ENCODE measurements at regions not wholly inside any gene's neighbourhood (a gene's known extent, or its start where the extent isn't known, plus 50 kb on each side); places are given as distances from the start of the nearest gene placed in this dataset.

- Histone ChIP-seq H3K27ac (ENCODE audit: low read depth in 1 of 2, low read length in 2 of 2) (no peak overlapping the region), H3K9me3 (ENCODE audit: control insufficient read depth in 4 of 4, low read length in 3 of 4) (no peaks in the 10 kb centered on the region), H3K4me1 (ENCODE audit: control insufficient read depth in 4 of 4, insufficient read depth in 4 of 4, low read length in 3 of 4) (no peaks in the 10 kb centered on the region), H3K36me3 (ENCODE audit: control insufficient read depth in 4 of 4, insufficient read depth in 3 of 4, low read depth in 1 of 4, low read length in 3 of 4) (no peaks in the 10 kb centered on the region), H3K27me3 (ENCODE audit: control insufficient read depth in 4 of 4, insufficient read depth in 4 of 4, low read length in 3 of 4) (no peaks in the 10 kb centered on the region), H3K9ac (ENCODE audit: low read depth in 1 of 2, low read length in 2 of 2) (no peak overlapping the region), H3K4me3 (ENCODE audit: low read depth in 1 of 3, low read length in 3 of 3) (no peak overlapping the region)
- TF ChIP-seq SP1 (IDR thresholded peaks at IDR 0.05) (no peak), CTCF (IDR thresholded peaks at IDR 0.05; ENCODE audit: low read depth, low read length, missing input control) (no peak), JUND (IDR thresholded peaks at IDR 0.05) (no peak), HNF4G (IDR thresholded peaks at IDR 0.05) (no peak), GABPA (IDR thresholded peaks at IDR 0.05 in 1 of 2, conservative IDR thresholded peaks at IDR 0.05 in 1 of 2) (no peak), MAX (IDR thresholded peaks at IDR 0.05) (no peak), RAD21 (IDR thresholded peaks at IDR 0.05) (no peak), FOXA2 (IDR thresholded peaks at IDR 0.05) (no peak), YY1 (IDR thresholded peaks at IDR 0.05) (no peak), EGR1 (IDR thresholded peaks at IDR 0.05; ENCODE audit: low read depth in 2 of 2) (no peak), TAF1 (conservative IDR thresholded peaks at IDR 0.05) (no peak), HNF4A (conservative IDR thresholded peaks at IDR 0.05) (no peak), RXRA (IDR thresholded peaks at IDR 0.05) (no peak), FOXA1 (IDR thresholded peaks at IDR 0.05) (no peak), NR2F2 (IDR thresholded peaks at IDR 0.05) (no peak)
- TF ChIP-seq, protein P1, sequence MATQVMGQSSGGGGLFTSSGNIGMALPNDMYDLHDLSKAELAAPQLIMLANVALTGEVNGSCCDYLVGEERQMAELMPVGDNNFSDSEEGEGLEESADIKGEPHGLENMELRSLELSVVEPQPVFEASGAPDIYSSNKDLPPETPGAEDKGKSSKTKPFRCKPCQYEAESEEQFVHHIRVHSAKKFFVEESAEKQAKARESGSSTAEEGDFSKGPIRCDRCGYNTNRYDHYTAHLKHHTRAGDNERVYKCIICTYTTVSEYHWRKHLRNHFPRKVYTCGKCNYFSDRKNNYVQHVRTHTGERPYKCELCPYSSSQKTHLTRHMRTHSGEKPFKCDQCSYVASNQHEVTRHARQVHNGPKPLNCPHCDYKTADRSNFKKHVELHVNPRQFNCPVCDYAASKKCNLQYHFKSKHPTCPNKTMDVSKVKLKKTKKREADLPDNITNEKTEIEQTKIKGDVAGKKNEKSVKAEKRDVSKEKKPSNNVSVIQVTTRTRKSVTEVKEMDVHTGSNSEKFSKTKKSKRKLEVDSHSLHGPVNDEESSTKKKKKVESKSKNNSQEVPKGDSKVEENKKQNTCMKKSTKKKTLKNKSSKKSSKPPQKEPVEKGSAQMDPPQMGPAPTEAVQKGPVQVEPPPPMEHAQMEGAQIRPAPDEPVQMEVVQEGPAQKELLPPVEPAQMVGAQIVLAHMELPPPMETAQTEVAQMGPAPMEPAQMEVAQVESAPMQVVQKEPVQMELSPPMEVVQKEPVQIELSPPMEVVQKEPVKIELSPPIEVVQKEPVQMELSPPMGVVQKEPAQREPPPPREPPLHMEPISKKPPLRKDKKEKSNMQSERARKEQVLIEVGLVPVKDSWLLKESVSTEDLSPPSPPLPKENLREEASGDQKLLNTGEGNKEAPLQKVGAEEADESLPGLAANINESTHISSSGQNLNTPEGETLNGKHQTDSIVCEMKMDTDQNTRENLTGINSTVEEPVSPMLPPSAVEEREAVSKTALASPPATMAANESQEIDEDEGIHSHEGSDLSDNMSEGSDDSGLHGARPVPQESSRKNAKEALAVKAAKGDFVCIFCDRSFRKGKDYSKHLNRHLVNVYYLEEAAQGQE (IDR thresholded peaks at IDR 0.05): no peak
- TF ChIP-seq, protein P2, sequence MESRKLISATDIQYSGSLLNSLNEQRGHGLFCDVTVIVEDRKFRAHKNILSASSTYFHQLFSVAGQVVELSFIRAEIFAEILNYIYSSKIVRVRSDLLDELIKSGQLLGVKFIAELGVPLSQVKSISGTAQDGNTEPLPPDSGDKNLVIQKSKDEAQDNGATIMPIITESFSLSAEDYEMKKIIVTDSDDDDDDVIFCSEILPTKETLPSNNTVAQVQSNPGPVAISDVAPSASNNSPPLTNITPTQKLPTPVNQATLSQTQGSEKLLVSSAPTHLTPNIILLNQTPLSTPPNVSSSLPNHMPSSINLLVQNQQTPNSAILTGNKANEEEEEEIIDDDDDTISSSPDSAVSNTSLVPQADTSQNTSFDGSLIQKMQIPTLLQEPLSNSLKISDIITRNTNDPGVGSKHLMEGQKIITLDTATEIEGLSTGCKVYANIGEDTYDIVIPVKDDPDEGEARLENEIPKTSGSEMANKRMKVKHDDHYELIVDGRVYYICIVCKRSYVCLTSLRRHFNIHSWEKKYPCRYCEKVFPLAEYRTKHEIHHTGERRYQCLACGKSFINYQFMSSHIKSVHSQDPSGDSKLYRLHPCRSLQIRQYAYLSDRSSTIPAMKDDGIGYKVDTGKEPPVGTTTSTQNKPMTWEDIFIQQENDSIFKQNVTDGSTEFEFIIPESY (IDR thresholded peaks at IDR 0.05): no peak
- TF ChIP-seq, protein P3, sequence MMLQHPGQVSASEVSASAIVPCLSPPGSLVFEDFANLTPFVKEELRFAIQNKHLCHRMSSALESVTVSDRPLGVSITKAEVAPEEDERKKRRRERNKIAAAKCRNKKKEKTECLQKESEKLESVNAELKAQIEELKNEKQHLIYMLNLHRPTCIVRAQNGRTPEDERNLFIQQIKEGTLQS (IDR thresholded peaks at IDR 0.05): no peak
- no peak for DNase-seq (ENCODE audit: low spot score)
- 87% methylated on average over 2 of the region's 2 CpGs for WGBS
Observed at GRCh38 chr2:16261791-16262190, 321.4 kb downstream of the MYCN start.
